ENCODE measurements at regions not wholly inside any gene's neighbourhood (a gene's known extent, or its start where the extent isn't known, plus 50 kb on each side); places are given as distances from the start of the nearest gene placed in this dataset.
"Not testable (repeated sequence)": the region's sequence is repeated elsewhere in the genome, so short reads cannot be mapped to it uniquely, and the experiment has no call there.

GRCh38 chr22:34841331-34841771, 224.6 kb upstream of the ISX start:
- Histone ChIP-seq H3K9me3 (ENCODE audit: control insufficient read depth, insufficient read depth, low read depth, low read length) (no peaks in the 10 kb centered on the region), H3K27ac (ENCODE audit: insufficient read depth, low read length) (no peak overlapping the region), H3K36me3 (ENCODE audit: control insufficient read depth, insufficient read depth, low read length) (no peaks in the 10 kb centered on the region), H3K79me2 (ENCODE audit: control insufficient read depth, insufficient read depth, low read length) (no peaks in the 10 kb centered on the region), H3K4me1 (ENCODE audit: control insufficient read depth, extremely low read depth, insufficient read depth, low read length) (no peaks in the 10 kb centered on the region), H3K4me3 (replicated peaks in 1 of 4; ENCODE audit: control extremely low read depth in 1 of 4, insufficient read depth in 1 of 4, low read depth in 3 of 4, low read length in 4 of 4) (no peak overlapping the region), H3K9ac (ENCODE audit: insufficient read depth, low read length) (no peak overlapping the region), H2AFZ (ENCODE audit: low read length) (no peak overlapping the region), H3K4me2 (ENCODE audit: extremely low read depth, insufficient read depth, low read length) (no peak overlapping the region), H3K27me3 (ENCODE audit: control insufficient read depth, insufficient read depth, low read length) (no peaks in the 10 kb centered on the region), H4K20me1 (ENCODE audit: control insufficient read depth, extremely low read depth, insufficient read depth, low read length) (no peaks in the 10 kb centered on the region)
- peak in 1 of 2 donors; percentile 63 for DNase-seq (ENCODE audit: low read depth in 2 of 2)
- TF ChIP-seq EZH2 (IDR thresholded peaks at IDR 0.05; ENCODE audit: low read length, missing control alignments): no peak
- no peak for TF ChIP-seq CTCF (conservative IDR thresholded peaks at IDR 0.05 in 1 of 2, IDR thresholded peaks at IDR 0.05 in 1 of 2; ENCODE audit: low read depth in 1 of 2, low read length in 2 of 2)

- Histone ChIP-seq H3K27me3 (ENCODE audit: control insufficient read depth, insufficient read depth, low read length) (no peaks in the 10 kb centered on the region), H3K79me2 (ENCODE audit: control insufficient read depth, insufficient read depth, low read length) (no peaks in the 10 kb centered on the region), H3K9me3 (ENCODE audit: control insufficient read depth, insufficient read depth, low read depth, low read length) (no peaks in the 10 kb centered on the region), H3K27ac (ENCODE audit: insufficient read depth, low read length) (no peak overlapping the region), H3K9ac (ENCODE audit: insufficient read depth, low read length) (no peak overlapping the region), H3K36me3 (ENCODE audit: control insufficient read depth, insufficient read depth, low read length) (no peaks in the 10 kb centered on the region), H3K4me2 (ENCODE audit: extremely low read depth, insufficient read depth, low read length) (no peak overlapping the region), H2AFZ (ENCODE audit: low read length) (no peak overlapping the region), H3K4me3 (replicated peaks in 1 of 4; ENCODE audit: control extremely low read depth in 1 of 4, insufficient read depth in 1 of 4, low read depth in 3 of 4, low read length in 4 of 4) (no peak overlapping the region), H3K4me1 (ENCODE audit: control insufficient read depth, extremely low read depth, insufficient read depth, low read length) (no peaks in the 10 kb centered on the region), H4K20me1 (ENCODE audit: control insufficient read depth, extremely low read depth, insufficient read depth, low read length) (no peaks in the 10 kb centered on the region)
- peak in 1 of 2 donors; percentile 17 for DNase-seq (ENCODE audit: low read depth in 2 of 2)
- no peak for TF ChIP-seq EZH2 (IDR thresholded peaks at IDR 0.05; ENCODE audit: low read length, missing control alignments)
- no peak for TF ChIP-seq CTCF (conservative IDR thresholded peaks at IDR 0.05 in 1 of 2, IDR thresholded peaks at IDR 0.05 in 1 of 2; ENCODE audit: low read depth in 1 of 2, low read length in 2 of 2)
Observed at GRCh38 chr22:34841911-34842310, 224.0 kb upstream of the ISX start.

GRCh38 chr22:34842630-34843029, 223.3 kb upstream of the ISX start:
- no peak for DNase-seq (ENCODE audit: low read depth in 2 of 2)
- Histone ChIP-seq H3K27me3 (ENCODE audit: control insufficient read depth, insufficient read depth, low read length) (no peaks in the 10 kb centered on the region), H3K4me1 (ENCODE audit: control insufficient read depth, extremely low read depth, insufficient read depth, low read length) (no peaks in the 10 kb centered on the region), H3K27ac (ENCODE audit: insufficient read depth, low read length) (no peak overlapping the region), H3K9me3 (ENCODE audit: control insufficient read depth, insufficient read depth, low read depth, low read length) (no peaks in the 10 kb centered on the region), H3K4me2 (ENCODE audit: extremely low read depth, insufficient read depth, low read length) (no peak overlapping the region), H4K20me1 (ENCODE audit: control insufficient read depth, extremely low read depth, insufficient read depth, low read length) (no peaks in the 10 kb centered on the region), H3K79me2 (ENCODE audit: control insufficient read depth, insufficient read depth, low read length) (no peaks in the 10 kb centered on the region), H3K4me3 (replicated peaks in 1 of 4; ENCODE audit: control extremely low read depth in 1 of 4, insufficient read depth in 1 of 4, low read depth in 3 of 4, low read length in 4 of 4) (no peak overlapping the region), H3K9ac (ENCODE audit: insufficient read depth, low read length) (no peak overlapping the region), H3K36me3 (ENCODE audit: control insufficient read depth, insufficient read depth, low read length) (no peaks in the 10 kb centered on the region), H2AFZ (ENCODE audit: low read length) (no peak overlapping the region)
- no peak for TF ChIP-seq EZH2 (IDR thresholded peaks at IDR 0.05; ENCODE audit: low read length, missing control alignments)
- TF ChIP-seq CTCF (conservative IDR thresholded peaks at IDR 0.05 in 1 of 2, IDR thresholded peaks at IDR 0.05 in 1 of 2; ENCODE audit: low read depth in 1 of 2, low read length in 2 of 2): no peak

GRCh38 chr22:34843743-34844142, 222.2 kb upstream of the ISX start:
- H3K4me3 ChIP-seq (replicated peaks in 1 of 4; ENCODE audit: control extremely low read depth in 1 of 4, insufficient read depth in 1 of 4, low read depth in 3 of 4, low read length in 4 of 4); H3K9me3 ChIP-seq (ENCODE audit: control insufficient read depth, insufficient read depth, low read depth, low read length); H3K79me2 ChIP-seq (ENCODE audit: control insufficient read depth, insufficient read depth, low read length); H3K4me1 ChIP-seq (ENCODE audit: control insufficient read depth, extremely low read depth, insufficient read depth, low read length); H4K20me1 ChIP-seq (ENCODE audit: control insufficient read depth, extremely low read depth, insufficient read depth, low read length); H3K4me2 ChIP-seq (ENCODE audit: extremely low read depth, insufficient read depth, low read length); H2AFZ ChIP-seq (ENCODE audit: low read length); H3K27ac ChIP-seq (ENCODE audit: insufficient read depth, low read length); H3K36me3 ChIP-seq (ENCODE audit: control insufficient read depth, insufficient read depth, low read length); H3K9ac ChIP-seq (ENCODE audit: insufficient read depth, low read length); H3K27me3 ChIP-seq (ENCODE audit: control insufficient read depth, insufficient read depth, low read length); DNase-seq (ENCODE audit: low read depth in 2 of 2): not testable (repeated sequence)
